NB4 (cell line): ENCODE measurements at regions not wholly inside any gene's neighbourhood (a gene's known extent, or its start where the extent isn't known, plus 50 kb on each side); places are given as distances from the start of the nearest gene placed in this dataset.

ENCODE experiments used
- DNase-seq: peaks from one replicate; pipeline ENCODE4 v3.0.0; 2010; ENCODE audit warnings: low read depth
- H3K4me3 ChIP-seq: one replicate; pipeline ENCODE4 v1.5.1; 2011; ENCODE audit warnings: mild to moderate bottlenecking, low read depth, low read length, moderate library complexity
- MYC ChIP-seq: IDR thresholded peaks from 2 replicates; pipeline ENCODE4 v1.6.1; 2011; ENCODE audit warnings: low read depth, low read length
- POLR2A ChIP-seq: IDR thresholded peaks from 2 replicates; pipeline ENCODE4 v1.6.1; 2011; ENCODE audit warnings: mild to moderate bottlenecking; ENCODE audit not compliant: insufficient read length; ENCODE audit errors: extremely low read depth
- TF ChIP-seq, protein P1 (sequence below): IDR thresholded peaks from 2 replicates; pipeline ENCODE4 v1.6.1; 2011; ENCODE audit warnings: low read depth, low read length
- TF ChIP-seq, protein P2 (sequence below): IDR thresholded peaks from one replicate; pipeline ENCODE4 v1.5.1; 2012; ENCODE audit warnings: low read depth, low read length

DNA sequence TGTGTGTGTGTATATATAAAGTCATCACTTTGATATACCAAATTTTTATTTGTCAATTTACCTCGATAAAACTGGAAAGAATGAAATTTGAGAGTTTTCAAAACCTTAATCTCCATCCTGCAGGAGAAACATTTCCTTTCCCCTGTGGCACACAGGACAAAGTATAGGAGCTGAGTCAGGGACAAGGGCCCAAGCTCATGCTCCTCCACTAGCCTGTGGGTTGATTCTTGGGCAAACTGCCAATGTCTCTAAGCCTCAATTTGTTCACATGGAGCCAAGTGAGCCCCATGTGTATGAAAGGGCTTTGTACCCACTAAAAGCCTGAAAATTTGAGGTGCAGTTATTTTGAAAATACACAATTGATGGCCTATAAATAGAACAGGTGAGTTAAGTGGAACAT, 60.3 kb upstream of the IL6 start:
- no peak for DNase-seq
- H3K4me3 ChIP-seq, result no peak overlapping the region
- TF ChIP-seq, protein P1, sequence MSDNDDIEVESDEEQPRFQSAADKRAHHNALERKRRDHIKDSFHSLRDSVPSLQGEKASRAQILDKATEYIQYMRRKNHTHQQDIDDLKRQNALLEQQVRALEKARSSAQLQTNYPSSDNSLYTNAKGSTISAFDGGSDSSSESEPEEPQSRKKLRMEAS, result no peak
- TF ChIP-seq POLR2A (no peak), MYC (no peak)
- TF ChIP-seq, protein P2, sequence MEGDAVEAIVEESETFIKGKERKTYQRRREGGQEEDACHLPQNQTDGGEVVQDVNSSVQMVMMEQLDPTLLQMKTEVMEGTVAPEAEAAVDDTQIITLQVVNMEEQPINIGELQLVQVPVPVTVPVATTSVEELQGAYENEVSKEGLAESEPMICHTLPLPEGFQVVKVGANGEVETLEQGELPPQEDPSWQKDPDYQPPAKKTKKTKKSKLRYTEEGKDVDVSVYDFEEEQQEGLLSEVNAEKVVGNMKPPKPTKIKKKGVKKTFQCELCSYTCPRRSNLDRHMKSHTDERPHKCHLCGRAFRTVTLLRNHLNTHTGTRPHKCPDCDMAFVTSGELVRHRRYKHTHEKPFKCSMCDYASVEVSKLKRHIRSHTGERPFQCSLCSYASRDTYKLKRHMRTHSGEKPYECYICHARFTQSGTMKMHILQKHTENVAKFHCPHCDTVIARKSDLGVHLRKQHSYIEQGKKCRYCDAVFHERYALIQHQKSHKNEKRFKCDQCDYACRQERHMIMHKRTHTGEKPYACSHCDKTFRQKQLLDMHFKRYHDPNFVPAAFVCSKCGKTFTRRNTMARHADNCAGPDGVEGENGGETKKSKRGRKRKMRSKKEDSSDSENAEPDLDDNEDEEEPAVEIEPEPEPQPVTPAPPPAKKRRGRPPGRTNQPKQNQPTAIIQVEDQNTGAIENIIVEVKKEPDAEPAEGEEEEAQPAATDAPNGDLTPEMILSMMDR, result no peak

DNA sequence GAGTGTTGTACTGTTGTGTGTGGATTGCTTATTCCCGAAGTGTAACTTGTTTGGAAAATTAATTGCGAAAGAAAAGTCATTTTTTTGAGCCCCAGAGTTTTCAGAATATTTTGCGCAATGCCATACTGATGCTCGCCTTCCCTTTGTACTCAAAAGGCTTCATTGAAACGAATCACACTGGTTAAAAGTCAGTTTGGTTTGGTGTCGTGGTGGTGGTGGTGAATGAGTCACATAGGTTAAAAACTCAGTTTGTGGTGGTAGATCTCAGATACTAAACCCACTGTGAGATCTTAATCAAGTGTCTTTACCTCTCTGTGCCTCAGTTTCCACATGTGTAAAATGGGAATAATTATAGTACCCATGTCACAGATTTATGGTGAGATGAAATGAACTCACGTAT, 61.1 kb upstream of the IL6 start:
- no peak for DNase-seq
- TF ChIP-seq MYC (no peak), POLR2A (no peak)
- TF ChIP-seq, protein P2, result no peak
- TF ChIP-seq, protein P1, result no peak
- H3K4me3 ChIP-seq, result no peak overlapping the region

DNA sequence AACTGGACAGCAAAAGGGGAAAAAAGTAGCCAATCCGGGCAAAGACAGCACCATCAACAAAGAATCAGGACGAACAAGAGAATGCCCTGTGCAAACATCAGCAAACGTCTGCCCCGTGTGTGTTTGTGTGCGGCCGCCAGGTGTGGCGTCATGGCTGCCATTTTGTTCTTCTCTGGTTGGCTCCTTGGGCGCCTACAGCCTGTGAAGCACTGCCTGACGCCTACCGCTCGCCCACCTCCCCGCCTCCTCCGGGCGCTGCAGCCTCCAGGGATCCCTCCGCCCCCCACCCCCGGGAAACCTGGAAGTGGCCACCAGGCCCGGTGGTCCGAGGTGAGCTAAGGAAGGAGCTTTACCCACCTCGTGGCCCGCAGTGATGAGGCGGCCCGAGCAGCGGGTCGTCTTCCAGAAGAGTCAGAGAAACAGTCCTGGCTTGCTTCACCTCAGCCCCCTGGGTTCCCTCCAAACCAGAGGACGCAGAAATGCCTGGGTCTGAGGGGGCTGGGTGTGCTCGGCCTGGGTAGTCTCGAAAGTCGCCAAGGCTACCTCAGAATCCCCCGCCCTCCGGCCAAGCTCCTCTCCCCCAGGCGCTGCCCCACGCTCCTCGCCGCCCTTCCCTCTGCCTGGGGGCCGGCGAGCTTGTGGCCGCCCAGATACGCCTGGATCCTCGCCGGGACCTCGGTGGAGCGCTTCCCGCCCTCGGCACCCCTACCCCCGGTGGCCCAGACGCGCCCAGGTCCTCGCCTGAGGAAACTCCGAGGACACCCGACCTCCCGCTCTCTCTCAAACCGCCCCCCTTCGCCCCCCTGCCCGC, 61.8 kb upstream of the IL6 start:
- no peak for TF ChIP-seq POLR2A
- no peak for DNase-seq
- no peak overlapping the region for H3K4me3 ChIP-seq

DNA sequence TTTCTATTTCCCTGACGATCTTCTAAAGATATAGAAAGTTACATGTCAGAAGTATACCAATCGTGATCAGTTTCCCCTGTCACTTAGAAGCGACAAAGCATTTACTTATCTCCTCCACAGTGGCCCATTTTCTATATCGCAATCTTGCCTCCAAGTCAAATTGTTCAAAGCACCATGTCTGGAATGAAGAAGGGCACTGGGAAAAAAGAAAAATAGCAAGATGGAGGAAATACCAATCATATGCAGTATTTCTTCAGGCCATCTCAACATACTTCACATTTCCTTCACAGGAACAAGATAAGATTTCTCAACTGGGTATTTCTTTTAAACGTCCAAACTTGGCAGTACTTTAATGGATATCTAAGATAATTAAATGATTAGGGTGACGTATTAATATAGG, 63.3 kb upstream of the IL6 start:
- TF ChIP-seq MYC, result no peak
- H3K4me3 ChIP-seq, result no peak overlapping the region
- no peak for DNase-seq

DNA sequence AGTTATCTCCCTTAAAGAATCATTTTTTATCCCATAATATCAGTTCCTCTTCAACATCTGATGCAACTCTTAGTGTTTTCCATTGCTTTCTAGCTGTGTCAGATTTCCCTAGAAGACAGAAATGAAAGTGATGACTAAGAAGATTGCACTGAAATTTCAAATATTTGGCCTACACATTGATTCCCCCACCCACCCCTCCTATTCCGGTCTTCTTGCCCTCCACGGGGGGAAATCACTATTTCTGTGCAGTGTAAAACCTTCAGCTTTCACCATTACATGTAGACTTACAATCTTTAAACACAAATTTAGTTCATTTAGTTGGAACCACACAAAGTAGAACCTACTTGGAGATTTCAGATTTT, 63.7 kb upstream of the IL6 start:
- TF ChIP-seq MYC, result no peak
- TF ChIP-seq, protein P2, result no peak
- TF ChIP-seq, protein P1, result no peak
- no peak for TF ChIP-seq POLR2A
- DNase-seq, result peak; percentile 15
- H3K4me3 ChIP-seq, result no peak overlapping the region

DNA sequence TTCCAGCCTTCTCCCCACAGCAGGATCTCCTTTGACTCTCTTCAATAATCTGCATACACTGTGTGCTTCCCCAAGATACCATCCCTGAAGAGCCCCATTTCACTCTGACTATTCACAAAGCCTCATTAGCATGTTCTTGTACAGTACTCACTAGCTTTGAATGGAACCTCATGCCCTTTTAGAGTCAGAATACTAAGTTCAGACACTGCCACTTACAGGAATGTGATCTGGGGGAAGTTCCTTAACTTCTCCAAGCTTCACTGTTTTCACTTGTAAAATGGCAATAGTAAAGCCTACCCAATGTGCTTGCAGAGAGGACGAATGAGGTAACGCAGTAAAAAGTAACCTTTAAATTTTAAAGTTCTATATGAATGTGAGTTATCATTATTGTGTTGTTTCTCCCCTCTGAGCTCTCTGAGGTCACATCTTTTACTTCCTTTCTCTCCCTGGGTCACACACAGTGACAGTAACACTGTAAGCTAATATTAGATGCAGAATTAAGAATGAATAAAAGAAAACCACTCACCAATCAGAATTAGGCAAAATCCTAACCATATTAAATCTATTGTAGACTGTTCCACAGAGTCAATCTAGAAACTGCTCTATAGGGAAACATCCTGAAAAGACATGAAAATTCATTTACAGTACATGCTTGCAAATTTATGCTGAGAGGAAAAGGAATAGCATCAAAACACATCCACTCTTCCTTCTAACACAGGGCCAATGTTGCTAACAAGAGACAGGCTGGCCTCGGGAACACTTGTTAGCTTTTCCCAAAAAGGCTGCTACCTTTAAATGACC, 64.2 kb upstream of the IL6 start:
- no peak overlapping the region for H3K4me3 ChIP-seq
- no peak for DNase-seq
- TF ChIP-seq, protein P1, result no peak
- no peak for TF ChIP-seq POLR2A
- TF ChIP-seq MYC, result no peak
- TF ChIP-seq, protein P2, result no peak
